ENCODE measurements at regions not wholly inside any gene's neighbourhood (a gene's known extent, or its start where the extent isn't known, plus 50 kb on each side); places are given as distances from the start of the nearest gene placed in this dataset.

- no peaks in the 10 kb centered on the region for H3K36me3 ChIP-seq (ENCODE audit: insufficient read depth, low read length)
- no peaks in the 10 kb centered on the region for H3K79me2 ChIP-seq (ENCODE audit: control insufficient read depth, insufficient read depth, low read length, unreplicated experiment)
- H3K27ac ChIP-seq (ENCODE audit: low read depth, low read length): no peak overlapping the region
- no peak overlapping the region for H3K4me3 ChIP-seq (ENCODE audit: low read depth, low read length)
- H2AFZ ChIP-seq (ENCODE audit: low read length, unreplicated experiment): no peak overlapping the region
- H3K4me1 ChIP-seq (ENCODE audit: control insufficient read depth, insufficient read depth, low read length, unreplicated experiment): no peaks in the 10 kb centered on the region
- no peaks in the 10 kb centered on the region for H3K27me3 ChIP-seq (ENCODE audit: insufficient read depth, low read length)
These were observed 396.3 kb downstream of the IRS1 start for GRCh38 chr2:226403369-226403768.

- Histone ChIP-seq H3K27me3 (ENCODE audit: insufficient read depth, low read length) (no peaks in the 10 kb centered on the region), H3K27ac (ENCODE audit: low read depth, low read length) (no peak overlapping the region), H2AFZ (ENCODE audit: low read length, unreplicated experiment) (no peak overlapping the region), H3K36me3 (ENCODE audit: insufficient read depth, low read length) (no peaks in the 10 kb centered on the region), H3K4me1 (ENCODE audit: control insufficient read depth, insufficient read depth, low read length, unreplicated experiment) (no peaks in the 10 kb centered on the region), H3K4me3 (ENCODE audit: low read depth, low read length) (no peak overlapping the region), H3K79me2 (ENCODE audit: control insufficient read depth, insufficient read depth, low read length, unreplicated experiment) (no peaks in the 10 kb centered on the region)
These were observed 400.6 kb downstream of the IRS1 start for GRCh38 chr2:226399006-226399405.

GRCh38 chr2:226398580-226398979 is 401.0 kb downstream of the IRS1 start:
- Histone ChIP-seq H3K4me3 (ENCODE audit: low read depth, low read length) (no peak overlapping the region), H3K36me3 (ENCODE audit: insufficient read depth, low read length) (no peaks in the 10 kb centered on the region), H3K27me3 (ENCODE audit: insufficient read depth, low read length) (no peaks in the 10 kb centered on the region), H2AFZ (ENCODE audit: low read length, unreplicated experiment) (no peak overlapping the region), H3K27ac (ENCODE audit: low read depth, low read length) (no peak overlapping the region), H3K79me2 (ENCODE audit: control insufficient read depth, insufficient read depth, low read length, unreplicated experiment) (no peaks in the 10 kb centered on the region), H3K4me1 (ENCODE audit: control insufficient read depth, insufficient read depth, low read length, unreplicated experiment) (no peaks in the 10 kb centered on the region)

GRCh38 chr2:226396541-226396940 is 403.1 kb downstream of the IRS1 start:
- no peaks in the 10 kb centered on the region for H3K4me1 ChIP-seq (ENCODE audit: control insufficient read depth, insufficient read depth, low read length, unreplicated experiment)
- H2AFZ ChIP-seq (ENCODE audit: low read length, unreplicated experiment): no peak overlapping the region
- no peaks in the 10 kb centered on the region for H3K36me3 ChIP-seq (ENCODE audit: insufficient read depth, low read length)
- H3K79me2 ChIP-seq (ENCODE audit: control insufficient read depth, insufficient read depth, low read length, unreplicated experiment): no peaks in the 10 kb centered on the region
- H3K27ac ChIP-seq (ENCODE audit: low read depth, low read length): no peak overlapping the region
- no peak overlapping the region for H3K4me3 ChIP-seq (ENCODE audit: low read depth, low read length)
- no peaks in the 10 kb centered on the region for H3K27me3 ChIP-seq (ENCODE audit: insufficient read depth, low read length)

- no peak overlapping the region for H3K27ac ChIP-seq (ENCODE audit: low read depth, low read length)
- no peak overlapping the region for H2AFZ ChIP-seq (ENCODE audit: low read length, unreplicated experiment)
- no peaks in the 10 kb centered on the region for H3K4me1 ChIP-seq (ENCODE audit: control insufficient read depth, insufficient read depth, low read length, unreplicated experiment)
- H3K79me2 ChIP-seq (ENCODE audit: control insufficient read depth, insufficient read depth, low read length, unreplicated experiment): no peaks in the 10 kb centered on the region
- H3K27me3 ChIP-seq (ENCODE audit: insufficient read depth, low read length): no peaks in the 10 kb centered on the region
- no peaks in the 10 kb centered on the region for H3K36me3 ChIP-seq (ENCODE audit: insufficient read depth, low read length)
- H3K4me3 ChIP-seq (ENCODE audit: low read depth, low read length): no peak overlapping the region
These were observed 412.1 kb downstream of the IRS1 start for GRCh38 chr2:226387499-226387942.

DNA sequence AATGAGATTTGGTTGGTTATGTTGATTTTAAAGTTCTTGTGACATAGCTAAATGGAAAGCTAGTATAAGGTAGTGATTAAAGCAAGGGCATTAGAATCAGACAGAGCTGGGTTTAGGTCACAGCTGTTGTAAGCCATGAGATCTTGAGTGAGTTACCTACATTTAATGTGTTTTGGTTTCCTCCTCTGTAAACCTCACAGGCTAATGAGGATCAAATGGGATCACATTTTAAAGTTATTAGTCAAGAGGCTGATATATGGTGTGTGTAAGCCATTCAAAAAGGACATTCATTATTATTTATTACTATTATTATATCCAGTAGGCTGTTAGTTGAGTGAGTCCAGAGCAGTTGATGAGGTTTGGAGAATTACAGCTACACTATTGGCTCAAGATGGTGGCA is 416.2 kb downstream of the IRS1 start:
- Histone ChIP-seq H3K4me1 (ENCODE audit: control insufficient read depth, insufficient read depth, low read length, unreplicated experiment) (peaks cover 3% of the 10 kb centered on the region), H3K36me3 (ENCODE audit: insufficient read depth, low read length) (no peaks in the 10 kb centered on the region), H2AFZ (ENCODE audit: low read length, unreplicated experiment) (no peak overlapping the region), H3K79me2 (ENCODE audit: control insufficient read depth, insufficient read depth, low read length, unreplicated experiment) (no peaks in the 10 kb centered on the region), H3K4me3 (ENCODE audit: low read depth, low read length) (no peak overlapping the region), H3K27me3 (ENCODE audit: insufficient read depth, low read length) (no peaks in the 10 kb centered on the region), H3K27ac (ENCODE audit: low read depth, low read length) (no peak overlapping the region)

- H3K4me3 ChIP-seq (ENCODE audit: low read depth, low read length): no peak overlapping the region
- H3K27ac ChIP-seq (ENCODE audit: low read depth, low read length): no peak overlapping the region
- no peaks in the 10 kb centered on the region for H3K27me3 ChIP-seq (ENCODE audit: insufficient read depth, low read length)
- H2AFZ ChIP-seq (ENCODE audit: low read length, unreplicated experiment): no peak overlapping the region
- H3K36me3 ChIP-seq (ENCODE audit: insufficient read depth, low read length): no peaks in the 10 kb centered on the region
- no peaks in the 10 kb centered on the region for H3K79me2 ChIP-seq (ENCODE audit: control insufficient read depth, insufficient read depth, low read length, unreplicated experiment)
- H3K4me1 ChIP-seq (ENCODE audit: control insufficient read depth, insufficient read depth, low read length, unreplicated experiment): peaks cover 3% of the 10 kb centered on the region
These were observed 418.9 kb downstream of the IRS1 start for GRCh38 chr2:226380679-226381078.

DNA sequence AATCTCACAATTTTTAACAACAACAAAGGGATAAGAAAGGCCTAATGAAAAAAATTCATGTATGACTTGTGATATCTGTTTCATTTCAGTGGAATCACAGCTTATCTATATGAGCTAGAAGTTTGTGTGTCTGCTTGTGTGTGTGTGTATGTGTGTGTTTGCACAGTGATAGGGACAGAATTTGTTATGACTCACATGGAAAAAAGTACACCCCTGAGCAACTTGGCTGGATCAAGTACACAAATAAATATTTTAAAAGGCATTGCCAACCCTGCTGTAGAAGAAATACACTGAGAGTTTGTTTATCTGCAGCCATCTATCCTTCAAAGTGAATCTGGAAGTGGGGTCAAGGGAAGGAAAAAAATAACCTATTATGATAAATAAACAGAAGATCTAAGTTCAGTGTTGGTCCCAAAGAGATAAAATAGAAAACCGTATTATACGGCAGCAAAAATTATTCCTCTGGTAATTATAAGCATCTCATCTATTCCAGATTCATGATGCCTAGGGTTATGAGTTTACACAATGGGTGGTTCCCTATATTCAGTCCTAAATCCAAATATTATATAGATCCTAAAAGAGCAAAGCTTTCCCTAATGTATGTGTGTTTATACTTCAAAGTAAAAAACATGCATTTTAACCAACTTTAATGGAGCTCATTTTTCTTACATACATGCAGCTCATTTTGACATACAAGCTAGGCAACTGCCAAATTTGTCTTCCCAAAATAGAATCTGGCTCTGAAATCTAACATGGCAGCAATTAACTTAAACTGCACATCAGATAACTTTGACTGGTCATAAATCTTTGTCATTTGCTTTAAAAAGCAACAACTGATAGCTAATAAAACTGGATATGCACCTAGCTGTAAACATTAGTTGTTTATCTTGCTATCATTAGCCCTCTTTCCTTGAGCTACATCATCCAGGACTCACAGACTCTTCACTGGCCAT is 420.6 kb downstream of the IRS1 start:
- peak overlapping the region; percentile 25 for H2AFZ ChIP-seq (ENCODE audit: low read length, unreplicated experiment)
- no peak overlapping the region for H3K27ac ChIP-seq (ENCODE audit: low read depth, low read length)
- H3K36me3 ChIP-seq (ENCODE audit: insufficient read depth, low read length): no peaks in the 10 kb centered on the region
- H3K4me1 ChIP-seq (ENCODE audit: control insufficient read depth, insufficient read depth, low read length, unreplicated experiment): peaks cover 3% of the 10 kb centered on the region
- no peaks in the 10 kb centered on the region for H3K79me2 ChIP-seq (ENCODE audit: control insufficient read depth, insufficient read depth, low read length, unreplicated experiment)
- H3K4me3 ChIP-seq (ENCODE audit: low read depth, low read length): no peak overlapping the region
- no peaks in the 10 kb centered on the region for H3K27me3 ChIP-seq (ENCODE audit: insufficient read depth, low read length)

DNA sequence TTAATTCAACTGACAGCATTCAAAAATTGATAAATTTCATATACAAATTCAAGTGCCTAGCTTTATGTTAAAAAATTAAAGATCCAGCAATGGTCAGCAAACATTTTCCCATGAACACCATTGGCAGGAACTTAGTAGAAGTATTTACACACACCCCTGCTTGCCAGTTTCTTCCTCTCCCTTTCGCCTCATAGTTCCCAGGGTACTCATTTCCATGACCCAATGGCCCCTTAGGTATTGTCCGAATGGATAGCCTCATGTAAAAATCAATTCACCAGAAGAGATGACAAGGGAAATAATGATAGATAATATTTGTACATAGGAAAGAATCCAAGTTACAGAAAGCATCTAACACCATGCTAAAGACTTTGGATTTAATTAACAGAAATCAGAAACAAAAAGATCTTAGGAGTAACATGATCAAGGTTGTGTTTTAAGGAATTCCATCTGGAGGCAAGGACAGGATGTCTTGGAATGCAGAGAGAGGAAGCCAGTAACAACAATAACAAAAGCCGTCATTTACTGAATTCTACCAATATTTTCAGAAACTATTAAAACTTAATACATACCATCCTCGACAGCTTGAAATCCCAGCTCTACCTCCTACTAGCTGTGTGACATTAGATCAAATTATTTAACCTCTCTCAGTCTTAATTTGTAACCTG is 423.0 kb downstream of the IRS1 start:
- Histone ChIP-seq H3K4me1 (ENCODE audit: control insufficient read depth, insufficient read depth, low read length, unreplicated experiment) (peaks cover 3% of the 10 kb centered on the region), H3K4me3 (ENCODE audit: low read depth, low read length) (no peak overlapping the region), H3K79me2 (ENCODE audit: control insufficient read depth, insufficient read depth, low read length, unreplicated experiment) (no peaks in the 10 kb centered on the region), H2AFZ (ENCODE audit: low read length, unreplicated experiment) (no peak overlapping the region), H3K27ac (ENCODE audit: low read depth, low read length) (no peak overlapping the region), H3K27me3 (ENCODE audit: insufficient read depth, low read length) (no peaks in the 10 kb centered on the region), H3K36me3 (ENCODE audit: insufficient read depth, low read length) (no peaks in the 10 kb centered on the region)

DNA sequence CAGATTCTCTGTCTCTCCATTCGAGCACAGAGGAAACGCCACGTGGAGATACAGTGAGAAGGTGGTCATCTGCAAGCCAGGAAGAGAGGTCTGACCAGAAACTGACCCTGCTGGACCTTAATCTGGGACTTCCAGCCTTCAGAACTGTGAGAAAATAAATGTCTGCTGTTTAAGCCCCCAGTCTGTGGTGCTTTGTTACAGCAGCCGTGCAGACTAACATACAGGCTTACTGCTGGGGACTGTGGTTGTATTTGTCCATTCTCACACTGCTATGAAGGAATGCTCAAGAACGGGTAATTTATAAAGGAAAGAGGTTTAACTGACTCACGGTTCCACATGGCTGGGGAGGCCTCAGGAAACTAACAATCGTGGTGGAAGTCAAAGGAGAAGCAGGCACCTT is 432.7 kb downstream of the IRS1 start:
- H2AFZ ChIP-seq (ENCODE audit: low read length, unreplicated experiment): no peak overlapping the region

DNA sequence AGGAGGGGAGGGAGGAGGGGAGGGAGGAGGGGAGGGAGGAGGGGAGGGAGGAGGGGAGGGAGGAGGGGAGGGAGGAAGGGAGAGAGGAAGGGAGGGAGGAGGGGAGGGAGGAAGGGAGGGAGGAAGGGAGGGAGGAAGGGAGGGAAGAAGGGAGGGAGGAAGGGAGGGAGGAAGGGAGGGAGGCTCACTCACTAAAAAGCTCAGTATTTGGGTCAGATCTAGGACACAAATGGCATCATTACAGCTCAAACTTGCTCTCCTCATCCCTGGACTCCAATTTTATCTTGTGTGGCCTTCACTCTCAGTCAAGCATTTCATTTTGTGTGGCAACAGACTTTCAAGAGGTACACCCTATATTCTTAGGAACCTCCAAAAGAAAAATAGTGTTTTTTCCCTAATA is 435.4 kb downstream of the IRS1 start:
- Histone ChIP-seq H3K4me1 (ENCODE audit: control insufficient read depth, insufficient read depth, low read length, unreplicated experiment) (peaks cover 10% of the 10 kb centered on the region), H3K36me3 (ENCODE audit: insufficient read depth, low read length) (no peaks in the 10 kb centered on the region), H3K79me2 (ENCODE audit: control insufficient read depth, insufficient read depth, low read length, unreplicated experiment) (no peaks in the 10 kb centered on the region), H3K27ac (ENCODE audit: low read depth, low read length) (no peak overlapping the region), H3K27me3 (ENCODE audit: insufficient read depth, low read length) (no peaks in the 10 kb centered on the region), H2AFZ (ENCODE audit: low read length, unreplicated experiment) (no peak overlapping the region), H3K4me3 (ENCODE audit: low read depth, low read length) (no peak overlapping the region)

More for the DNA sequence above, 432.7 kb downstream of the IRS1 start:
- H3K27ac ChIP-seq (ENCODE audit: low read depth, low read length): no peak overlapping the region
- no peaks in the 10 kb centered on the region for H3K27me3 ChIP-seq (ENCODE audit: insufficient read depth, low read length)
- no peaks in the 10 kb centered on the region for H3K36me3 ChIP-seq (ENCODE audit: insufficient read depth, low read length)
- peaks cover 10% of the 10 kb centered on the region for H3K4me1 ChIP-seq (ENCODE audit: control insufficient read depth, insufficient read depth, low read length, unreplicated experiment)
- H3K79me2 ChIP-seq (ENCODE audit: control insufficient read depth, insufficient read depth, low read length, unreplicated experiment): no peaks in the 10 kb centered on the region
- H3K4me3 ChIP-seq (ENCODE audit: low read depth, low read length): no peak overlapping the region
